Activated CD8-positive, alpha-beta T cell treated with anti-CD3 and anti-CD28 coated beads, Interleukin-2, amount 10 ng/mL, durations not matched to agents 7 days and 5 days (primary cell): ENCODE measurements at regions not wholly inside any gene's neighbourhood (a gene's known extent, or its start where the extent isn't known, plus 50 kb on each side); places are given as distances from the start of the nearest gene placed in this dataset.

Experiments
- ATAC-seq: fragments of 150-1000 bp; cut with Tn5 transposase; one replicate; pipeline ENCODE4 v1.10.0; 2021; ENCODE audit warnings: moderate library complexity
- CTCF ChIA-PET: fragments of 350-600 bp; sonication (Branson Sonifier 250); formaldehyde crosslinking; loops from one replicate; lab custom pipeline; 2021; ENCODE audit warnings: antibody characterized with exemption; lab: Charles Lee
- POLR2A ChIA-PET: fragments of 350-600 bp; sonication (Branson Sonifier 250); formaldehyde crosslinking; loops from one replicate; lab custom pipeline; 2021; ENCODE audit warnings: antibody characterized with exemption; lab: Charles Lee
- DNase-seq: peaks from one replicate; pipeline ENCODE4 v3.0.0-alpha.2; 2020
- H3K27ac Mint-ChIP-seq: one replicate; pipeline ENCODE4 v1.8.0; 2021; ENCODE audit warnings: mild to moderate bottlenecking, mixed read lengths
- H3K27me3 Mint-ChIP-seq: one replicate; pipeline ENCODE4 v1.8.0; 2021; ENCODE audit warnings: low read depth, mixed read lengths
- H3K36me3 Mint-ChIP-seq: one replicate; pipeline ENCODE4 v1.8.0; 2021; ENCODE audit warnings: low read depth, mixed read lengths
- H3K4me1 Mint-ChIP-seq: one replicate; pipeline ENCODE4 v1.8.0; 2021; ENCODE audit warnings: low read depth, mixed read lengths
- H3K4me3 Mint-ChIP-seq: one replicate; pipeline ENCODE4 v1.8.0; 2021; ENCODE audit warnings: mild to moderate bottlenecking, mixed read lengths
- H3K9me3 Mint-ChIP-seq: one replicate; pipeline ENCODE4 v1.8.0; 2022; ENCODE audit warnings: mixed read lengths; ENCODE audit not compliant: insufficient read depth

GRCh38 chr11:23727794-23728193 is 769.1 kb upstream of the LUZP2 start:
- Mint-ChIP-seq H3K27ac (no peak overlapping the region), H3K9me3 (peaks cover 26% of the 10 kb centered on the region), H3K36me3 (no peaks in the 10 kb centered on the region), H3K4me1 (no peaks in the 10 kb centered on the region), H3K4me3 (no peak overlapping the region), H3K27me3 (no peaks in the 10 kb centered on the region)
- ATAC-seq: no peak
- ChIA-PET POLR2A (no interaction called here), CTCF (no interaction called here)
- DNase-seq: no peak

DNA sequence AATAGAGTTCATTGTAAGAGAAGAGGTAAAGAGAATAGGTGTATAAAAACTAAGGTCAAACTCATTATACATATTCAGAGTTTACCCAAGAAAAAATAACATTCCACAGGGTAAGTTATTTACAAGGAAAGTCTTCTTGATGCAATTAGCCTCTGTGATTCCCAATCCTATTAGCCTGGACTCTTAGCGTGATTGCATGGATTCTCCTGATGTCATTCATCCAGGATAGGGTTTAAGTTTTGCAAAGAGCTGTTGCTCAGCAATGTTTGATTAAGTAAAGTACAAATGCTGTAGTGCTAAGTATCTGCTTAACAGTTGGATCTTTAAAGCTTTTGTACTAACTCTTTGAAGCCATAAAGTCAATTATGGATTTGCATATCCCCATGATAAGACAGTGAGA is 767.8 kb upstream of the LUZP2 start:
- Mint-ChIP-seq H3K27me3 (no peaks in the 10 kb centered on the region), H3K9me3 (peaks cover 26% of the 10 kb centered on the region), H3K36me3 (no peaks in the 10 kb centered on the region), H3K4me1 (no peaks in the 10 kb centered on the region), H3K4me3 (no peak overlapping the region), H3K27ac (no peak overlapping the region)
- ATAC-seq (no peak), DNase-seq (no peak)
- ChIA-PET CTCF (no interaction called here), POLR2A (no interaction called here)

DNA sequence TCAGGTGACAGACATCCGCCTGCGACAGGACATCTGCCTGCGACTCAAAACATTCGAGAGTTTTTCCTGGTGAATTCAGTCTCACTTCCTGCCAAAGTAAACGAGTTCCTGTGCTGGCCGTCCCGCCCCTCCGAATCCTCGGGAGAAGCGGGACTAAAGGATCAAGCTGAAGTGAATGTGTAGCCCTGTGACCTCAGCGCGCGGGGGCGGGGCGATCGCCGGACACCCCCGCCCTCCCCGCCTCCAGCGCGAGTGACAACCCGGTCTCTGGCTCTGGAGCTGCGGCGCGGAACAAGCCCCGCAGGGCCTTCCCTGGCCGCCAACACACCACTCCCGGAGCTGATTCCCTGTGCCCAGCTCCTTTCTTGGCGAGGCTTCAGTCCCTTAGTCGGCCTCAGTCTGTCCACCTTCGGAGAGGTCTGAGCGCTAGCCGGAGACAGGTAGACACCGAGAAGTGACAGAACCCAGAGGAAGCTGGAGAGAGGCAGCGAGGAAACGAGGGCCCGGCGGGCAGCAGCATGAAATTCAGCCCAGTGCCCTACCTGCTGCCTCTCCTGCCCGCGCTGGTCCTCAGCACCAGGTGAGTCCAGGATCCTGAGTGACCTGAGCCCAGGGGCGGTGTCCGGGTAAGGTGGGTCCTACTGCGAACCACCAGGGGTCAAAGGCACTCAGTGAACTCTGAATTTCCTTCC is 766.4 kb upstream of the LUZP2 start:
- Mint-ChIP-seq H3K27me3 (no peaks in the 10 kb centered on the region), H3K9me3 (peaks cover 24% of the 10 kb centered on the region), H3K27ac (no peak overlapping the region), H3K36me3 (no peaks in the 10 kb centered on the region), H3K4me3 (no peak overlapping the region), H3K4me1 (no peaks in the 10 kb centered on the region)
- no peak for DNase-seq
- no peak for ATAC-seq
- ChIA-PET CTCF (no interaction called here), POLR2A (no interaction called here)

GRCh38 chr11:23732026-23732425 is 764.8 kb upstream of the LUZP2 start:
- Mint-ChIP-seq H3K27ac (no peak overlapping the region), H3K4me3 (no peak overlapping the region), H3K27me3 (no peaks in the 10 kb centered on the region)

GRCh38 chr11:23746896-23747295 is 750.0 kb upstream of the LUZP2 start:
- Mint-ChIP-seq H3K4me1 (no peaks in the 10 kb centered on the region), H3K36me3 (no peaks in the 10 kb centered on the region), H3K27me3 (no peaks in the 10 kb centered on the region)

More at GRCh38 chr11:23732026-23732425, 764.8 kb upstream of the LUZP2 start:
- H3K4me1 Mint-ChIP-seq: no peaks in the 10 kb centered on the region
- ChIA-PET CTCF (no interaction called here), POLR2A (no interaction called here)
- ATAC-seq (no peak), DNase-seq (no peak)
- H3K9me3 Mint-ChIP-seq: peaks cover 21% of the 10 kb centered on the region
- no peaks in the 10 kb centered on the region for H3K36me3 Mint-ChIP-seq

DNA sequence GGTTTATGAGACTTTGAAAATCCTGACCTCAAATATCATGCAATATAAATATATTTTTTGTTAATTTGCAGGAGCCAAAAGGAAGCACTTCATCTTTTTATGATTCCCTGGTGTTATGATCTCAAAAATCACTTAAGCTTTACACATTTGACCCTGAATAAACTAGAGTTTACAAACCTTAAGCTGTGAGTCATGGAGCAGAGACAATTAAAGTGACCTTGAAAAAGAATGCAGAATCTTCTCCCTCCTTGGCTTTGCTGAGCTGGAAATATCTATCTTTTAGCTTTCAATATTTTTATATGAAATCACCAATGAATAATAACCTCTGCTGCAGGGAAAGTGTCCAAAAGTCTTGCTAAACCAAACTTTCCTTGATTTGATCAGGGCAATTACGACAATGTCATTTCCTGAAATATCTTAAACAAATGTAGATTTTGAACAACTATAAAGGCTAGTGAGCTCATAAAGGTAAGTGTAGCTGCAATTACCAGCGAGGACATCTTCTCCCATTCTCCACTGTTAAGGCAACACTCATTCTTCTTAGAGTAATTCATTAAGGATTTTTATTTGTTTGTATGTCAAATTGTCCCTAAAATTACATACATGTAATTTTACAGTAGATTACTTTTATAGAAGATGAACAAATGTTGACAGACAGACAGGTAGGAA is 747.0 kb upstream of the LUZP2 start:
- ChIA-PET CTCF (no interaction called here), POLR2A (no interaction called here)
- no peak overlapping the region for H3K4me3 Mint-ChIP-seq
- ATAC-seq (no peak), DNase-seq (no peak)
- no peak overlapping the region for H3K27ac Mint-ChIP-seq
- H3K9me3 Mint-ChIP-seq: peaks cover 9% of the 10 kb centered on the region
- no peaks in the 10 kb centered on the region for H3K27me3 Mint-ChIP-seq
- no peaks in the 10 kb centered on the region for H3K4me1 Mint-ChIP-seq
- no peaks in the 10 kb centered on the region for H3K36me3 Mint-ChIP-seq

More at GRCh38 chr11:23746896-23747295, 750.0 kb upstream of the LUZP2 start:
- Mint-ChIP-seq H3K9me3 (peaks cover 9% of the 10 kb centered on the region), H3K27ac (no peak overlapping the region), H3K4me3 (no peak overlapping the region)
- POLR2A ChIA-PET: no interaction called here
- DNase-seq (no peak), ATAC-seq (no peak)
- CTCF ChIA-PET: no interaction called here

- Mint-ChIP-seq H3K9me3 (peaks cover 5% of the 10 kb centered on the region), H3K4me1 (no peaks in the 10 kb centered on the region), H3K4me3 (no peak overlapping the region), H3K27ac (no peak overlapping the region), H3K36me3 (no peaks in the 10 kb centered on the region), H3K27me3 (no peaks in the 10 kb centered on the region)
- CTCF ChIA-PET: no interaction called here
- DNase-seq (no peak), ATAC-seq (no peak)
- POLR2A ChIA-PET: no interaction called here
These were observed 745.6 kb upstream of the LUZP2 start for GRCh38 chr11:23751280-23751679.

DNA sequence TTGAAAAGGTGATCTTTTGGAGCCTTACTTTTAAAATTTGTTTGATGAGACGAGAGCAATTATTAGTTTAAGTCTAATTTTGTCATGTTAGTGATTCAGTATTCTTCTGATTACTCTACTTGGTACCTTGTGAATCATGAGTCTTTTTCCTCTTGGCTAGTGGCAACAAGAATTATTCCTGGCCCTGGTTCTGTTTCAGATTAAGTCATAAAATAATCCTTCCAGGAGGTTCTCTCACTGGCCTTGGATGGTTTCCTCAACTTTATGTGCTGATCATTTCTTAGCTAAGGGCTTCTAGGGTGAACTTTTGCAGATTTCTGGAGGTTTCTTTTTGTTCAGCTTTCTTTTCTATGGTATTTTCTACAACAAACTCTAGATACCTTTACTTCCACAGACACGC is 741.8 kb upstream of the LUZP2 start:
- DNase-seq: no peak
- ATAC-seq: no peak
- H3K27me3 Mint-ChIP-seq: no peaks in the 10 kb centered on the region
- ChIA-PET POLR2A (no interaction called here), CTCF (no interaction called here)
- no peak overlapping the region for H3K4me3 Mint-ChIP-seq
- no peaks in the 10 kb centered on the region for H3K36me3 Mint-ChIP-seq
- H3K4me1 Mint-ChIP-seq: no peaks in the 10 kb centered on the region
- no peaks in the 10 kb centered on the region for H3K9me3 Mint-ChIP-seq
- no peak overlapping the region for H3K27ac Mint-ChIP-seq

GRCh38 chr11:23755769-23756168 is 741.1 kb upstream of the LUZP2 start:
- H3K36me3 Mint-ChIP-seq: no peaks in the 10 kb centered on the region
- H3K27ac Mint-ChIP-seq: no peak overlapping the region
- H3K27me3 Mint-ChIP-seq: no peaks in the 10 kb centered on the region
- CTCF ChIA-PET: no interaction called here
- no peak for ATAC-seq
- H3K4me3 Mint-ChIP-seq: no peak overlapping the region
- POLR2A ChIA-PET: no interaction called here
- DNase-seq: no peak
- peaks cover 5% of the 10 kb centered on the region for H3K9me3 Mint-ChIP-seq
- H3K4me1 Mint-ChIP-seq: no peaks in the 10 kb centered on the region

DNA sequence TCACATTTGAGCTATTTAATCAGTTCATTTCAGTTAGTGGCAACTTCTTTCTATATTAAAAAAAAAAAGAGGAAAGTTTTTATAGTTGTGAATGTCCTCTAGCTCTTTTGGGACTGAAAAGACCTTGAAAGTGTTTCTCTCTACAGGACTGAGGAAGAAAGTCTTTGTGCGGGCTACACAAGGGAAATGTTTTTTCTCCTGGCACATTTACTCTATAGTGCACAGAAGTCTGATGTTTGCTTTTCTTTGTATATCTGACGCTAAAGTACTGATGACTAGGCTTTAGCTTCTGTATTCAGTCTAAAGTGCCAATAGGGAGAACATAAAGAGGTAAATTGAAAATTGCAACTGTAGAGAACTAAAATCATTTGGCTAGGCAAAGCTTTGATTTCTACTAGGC is 737.4 kb upstream of the LUZP2 start:
- Mint-ChIP-seq H3K4me1 (no peaks in the 10 kb centered on the region), H3K9me3 (peaks cover 11% of the 10 kb centered on the region), H3K4me3 (no peak overlapping the region), H3K27ac (no peak overlapping the region), H3K36me3 (no peaks in the 10 kb centered on the region), H3K27me3 (no peaks in the 10 kb centered on the region)
- DNase-seq (no peak), ATAC-seq (no peak)
- CTCF ChIA-PET: no interaction called here
- POLR2A ChIA-PET: no interaction called here

DNA sequence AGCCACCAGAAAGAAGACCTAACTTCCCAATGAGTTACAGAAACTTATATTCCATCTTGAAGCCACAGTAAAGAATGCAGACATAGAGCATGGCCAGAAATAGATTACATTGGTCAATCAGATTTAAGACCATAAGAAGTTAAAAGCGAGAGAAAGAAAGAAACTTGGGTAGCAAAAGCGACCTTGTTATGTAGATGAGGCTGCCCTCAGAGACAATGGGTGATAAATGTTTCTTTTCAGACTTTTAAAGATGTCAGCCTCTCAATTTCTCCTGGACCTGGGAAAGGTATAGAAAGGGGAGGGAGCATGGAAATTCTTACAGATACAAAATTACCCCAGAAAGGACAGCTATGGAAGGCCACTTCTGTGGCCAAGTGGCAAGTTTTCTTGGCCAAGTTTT is 732.6 kb upstream of the LUZP2 start:
- ATAC-seq (no peak), DNase-seq (no peak)
- H3K4me3 Mint-ChIP-seq: no peak overlapping the region
- no peaks in the 10 kb centered on the region for H3K36me3 Mint-ChIP-seq
- H3K4me1 Mint-ChIP-seq: no peaks in the 10 kb centered on the region
- POLR2A ChIA-PET: no interaction called here
- no peaks in the 10 kb centered on the region for H3K27me3 Mint-ChIP-seq
- H3K27ac Mint-ChIP-seq: no peak overlapping the region
- peaks cover 13% of the 10 kb centered on the region for H3K9me3 Mint-ChIP-seq
- CTCF ChIA-PET: no interaction called here

GRCh38 chr11:23765682-23766252 is 731.1 kb upstream of the LUZP2 start:
- ChIA-PET POLR2A (no interaction called here), CTCF (no interaction called here)
- ATAC-seq (no peak), DNase-seq (no peak)
- H3K27me3 Mint-ChIP-seq: no peaks in the 10 kb centered on the region
- H3K4me1 Mint-ChIP-seq: no peaks in the 10 kb centered on the region
- H3K4me3 Mint-ChIP-seq: no peak overlapping the region
- no peaks in the 10 kb centered on the region for H3K36me3 Mint-ChIP-seq
- H3K27ac Mint-ChIP-seq: no peak overlapping the region
- peaks cover 9% of the 10 kb centered on the region for H3K9me3 Mint-ChIP-seq
